Fibroblast of the conjunctiva (primary cell): ENCODE measurements at regions not wholly inside any gene's neighbourhood (a gene's known extent, or its start where the extent isn't known, plus 50 kb on each side); places are given as distances from the start of the nearest gene placed in this dataset.
"Not testable (repeated sequence)": the region's sequence is repeated elsewhere in the genome, so short reads cannot be mapped to it uniquely, and the experiment has no call there.

ENCODE experiments used
- DNase-seq: peaks from one replicate; pipeline ENCODE4 v3.0.0-alpha.2; 2010; ENCODE audit warnings: low read depth

- peak; percentile 54 for DNase-seq
These were observed 152.1 kb upstream of the TBC1D5 start for GRCh38 chr3:17894434-17895060.

- no peak for DNase-seq
These were observed 148.9 kb upstream of the TBC1D5 start for GRCh38 chr3:17891139-17891856.

- no peak for DNase-seq
These were observed 143.6 kb upstream of the TBC1D5 start for GRCh38 chr3:17885986-17886385.

- no peak for DNase-seq
These were observed 140.6 kb upstream of the TBC1D5 start for GRCh38 chr3:17882981-17883380.

- DNase-seq = no peak
These were observed 134.9 kb upstream of the TBC1D5 start for GRCh38 chr3:17877299-17877698.

- DNase-seq = no peak
These were observed 132.2 kb upstream of the TBC1D5 start for GRCh38 chr3:17874636-17875035.

GRCh38 chr3:17872457-17872856 lies 130.0 kb upstream of the TBC1D5 start:
- no peak for DNase-seq

- DNase-seq = no peak
These were observed 123.2 kb upstream of the TBC1D5 start for GRCh38 chr3:17865631-17866030.

GRCh38 chr3:17861476-17861875 lies 119.0 kb upstream of the TBC1D5 start:
- DNase-seq = no peak

GRCh38 chr3:17860840-17861471 lies 118.5 kb upstream of the TBC1D5 start:
- not testable (repeated sequence) for DNase-seq

- no peak for DNase-seq
These were observed 109.8 kb upstream of the TBC1D5 start for GRCh38 chr3:17852217-17852616.

GRCh38 chr3:17850448-17850847 lies 108.0 kb upstream of the TBC1D5 start:
- DNase-seq = no peak

GRCh38 chr3:17848102-17848501 lies 105.7 kb upstream of the TBC1D5 start:
- no peak for DNase-seq

- DNase-seq = no peak
These were observed 104.7 kb upstream of the TBC1D5 start for GRCh38 chr3:17847156-17847555.

GRCh38 chr3:17846466-17846865 lies 104.0 kb upstream of the TBC1D5 start:
- no peak for DNase-seq

- no peak for DNase-seq
These were observed 102.8 kb upstream of the TBC1D5 start for GRCh38 chr3:17845026-17845812.

- DNase-seq = no peak
These were observed 101.8 kb upstream of the TBC1D5 start for GRCh38 chr3:17844236-17844635.

- DNase-seq = peak; percentile 34
These were observed 98.9 kb upstream of the TBC1D5 start for GRCh38 chr3:17841190-17841828.

GRCh38 chr3:17840651-17841050 lies 98.2 kb upstream of the TBC1D5 start:
- no peak for DNase-seq

GRCh38 chr3:17840126-17840525 lies 97.7 kb upstream of the TBC1D5 start:
- DNase-seq = no peak

GRCh38 chr3:17836919-17837318 lies 94.5 kb upstream of the TBC1D5 start:
- no peak for DNase-seq

- no peak for DNase-seq
These were observed 93.7 kb upstream of the TBC1D5 start for GRCh38 chr3:17836092-17836491.
